ENCODE measurements at regions not wholly inside any gene's neighbourhood (a gene's known extent, or its start where the extent isn't known, plus 50 kb on each side); places are given as distances from the start of the nearest gene placed in this dataset.

GRCh38 chr15:46117071-46117470 lies 482.2 kb downstream of the SQOR start:
- no peak overlapping the region for H3K4me2 ChIP-seq (ENCODE audit: low read depth, low read length)
- no peak overlapping the region for H3K27ac ChIP-seq (ENCODE audit: insufficient read depth, low read length)
- H4K91ac ChIP-seq (ENCODE audit: insufficient read depth, low read depth, low read length) = no peak overlapping the region
- H2AK9ac ChIP-seq (replicated peaks; ENCODE audit: low read depth, low read length, poor library complexity) = no peak overlapping the region
- TF ChIP-seq RCOR1 (IDR thresholded peaks at IDR 0.05; ENCODE audit: insufficient replicate concordance, low read length) (no peak), RAD21 (IDR thresholded peaks at IDR 0.05; ENCODE audit: low read length) (no peak), NFE2L2 (IDR thresholded peaks at IDR 0.05; ENCODE audit: low read depth, low read length) (no peak), RFX5 (IDR thresholded peaks at IDR 0.05; ENCODE audit: low read depth, low read length) (no peak), CTCF (conservative IDR thresholded peaks at IDR 0.05; ENCODE audit: low read depth, low read length) (no peak), MAZ (IDR thresholded peaks at IDR 0.05; ENCODE audit: borderline replicate concordance, low read depth, low read length) (no peak), BHLHE40 (IDR thresholded peaks at IDR 0.05; ENCODE audit: low read depth, low read length) (no peak), CHD1 (IDR thresholded peaks at IDR 0.05; ENCODE audit: low read depth, low read length) (no peak), MXI1 (IDR thresholded peaks at IDR 0.05; ENCODE audit: borderline replicate concordance, low read depth, low read length) (no peak), MAFK (IDR thresholded peaks at IDR 0.05; ENCODE audit: low read depth, low read length) (no peak)
- H4K20me1 ChIP-seq (ENCODE audit: insufficient read depth, low read length) = no peaks in the 10 kb centered on the region
- no peak for DNase-seq
- in situ Hi-C loops (cut with MboI; ENCODE audit: low sequenced_read_pairs) = no loop called here
- dilution Hi-C loops (cut with HindIII; ENCODE audit: low sequenced_read_pairs, unreplicated experiment) = no loop called here
- no peaks in the 10 kb centered on the region for H3K9me1 ChIP-seq (ENCODE audit: insufficient read depth, low read length)
- H4K5ac ChIP-seq (ENCODE audit: low read depth, low read length) = no peak overlapping the region
- intact Hi-C loops (cut with micrococcal nuclease) = no loop called here
- no peak overlapping the region for H3K4me3 ChIP-seq (ENCODE audit: insufficient read depth, low read depth, low read length)
- no peak overlapping the region for H3K23ac ChIP-seq (ENCODE audit: low read depth, low read length)
- no peak overlapping the region for H3K4ac ChIP-seq (ENCODE audit: low read depth, low read length)
- CTCF ChIA-PET = no interaction called here
- BruUV-seq (replicated peaks) = no TSS peak
- ATAC-seq (ENCODE audit: low read depth) = no peak
- H3K27me3 ChIP-seq (ENCODE audit: control insufficient read depth, insufficient read depth, low read length) = no peaks in the 10 kb centered on the region
- H3K9me3 ChIP-seq (ENCODE audit: control insufficient read depth, insufficient read depth, low read length) = no peaks in the 10 kb centered on the region
- POLR2A ChIA-PET (ENCODE audit: unreplicated experiment) = no interaction called here
- no peak overlapping the region for H3K9ac ChIP-seq (ENCODE audit: low read depth, low read length)
- H3K14ac ChIP-seq (replicated peaks; ENCODE audit: low read depth, low read length) = no peak overlapping the region
- H3K79me1 ChIP-seq (ENCODE audit: low read depth in 1 of 2, low read length in 2 of 2) = no peaks in the 10 kb centered on the region
- H4K8ac ChIP-seq (ENCODE audit: low read depth in 2 of 2, low read length in 2 of 2) = no peak overlapping the region
- H2BK120ac ChIP-seq (ENCODE audit: low read depth, low read length) = no peak overlapping the region
- no peak overlapping the region for H2BK5ac ChIP-seq (ENCODE audit: low read depth, low read length, poor library complexity, severe bottlenecking)
- H2AFZ ChIP-seq (replicated peaks; ENCODE audit: low read length, poor library complexity) = no peak overlapping the region
- no peak overlapping the region for H2BK15ac ChIP-seq (ENCODE audit: low read depth, low read length)
- no peaks in the 10 kb centered on the region for H3K4me1 ChIP-seq (ENCODE audit: control insufficient read depth, insufficient read depth, low read length)
- H2BK20ac ChIP-seq (ENCODE audit: low read depth, low read length) = no peak overlapping the region
- no peak overlapping the region for H3K18ac ChIP-seq (ENCODE audit: low read depth, low read length)
- H3K36me3 ChIP-seq (ENCODE audit: control insufficient read depth, insufficient read depth, low read length) = no peaks in the 10 kb centered on the region
- no peak overlapping the region for H3K56ac ChIP-seq (ENCODE audit: extremely low read depth, insufficient read depth, low read length)
- H2AK5ac ChIP-seq (ENCODE audit: low read depth, low read length) = no peak overlapping the region

All from IMR-90 (cell line).